NCI-H2196 treated with DMSO at 0.1 percent for 48 hours (cell line): ENCODE measurements at regions not wholly inside any gene's neighbourhood (a gene's known extent, or its start where the extent isn't known, plus 50 kb on each side); places are given as distances from the start of the nearest gene placed in this dataset.
"Not testable (repeated sequence)": the region's sequence is repeated elsewhere in the genome, so short reads cannot be mapped to it uniquely, and the experiment has no call there.

Experiments used
- DNase-seq: peaks from one replicate; lab custom pipeline; 2025; ENCODE audit not compliant: unreplicated experiment; lab: John Stamatoyannopoulos, UW

DNA sequence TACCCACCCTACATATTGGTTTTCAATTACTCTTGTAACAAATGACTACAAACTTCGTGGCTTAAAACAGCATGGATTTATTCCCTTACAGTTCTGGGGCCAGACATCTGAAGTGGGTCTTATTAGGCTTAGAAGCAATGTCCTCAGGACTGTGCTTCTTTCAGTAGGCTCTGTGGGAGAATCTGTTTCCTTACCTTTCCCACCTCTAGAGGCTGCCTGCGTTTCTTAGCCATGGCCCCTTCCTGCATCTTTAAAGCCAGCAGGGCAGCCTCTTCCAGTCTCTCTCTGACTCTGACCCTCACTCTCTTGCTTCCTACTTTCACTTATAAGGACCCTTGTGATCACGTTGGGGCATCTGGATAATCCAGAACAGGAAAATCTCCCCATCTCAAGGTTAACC lies 252.5 kb upstream of the PGRMC2 start:
- no peak for DNase-seq

DNA sequence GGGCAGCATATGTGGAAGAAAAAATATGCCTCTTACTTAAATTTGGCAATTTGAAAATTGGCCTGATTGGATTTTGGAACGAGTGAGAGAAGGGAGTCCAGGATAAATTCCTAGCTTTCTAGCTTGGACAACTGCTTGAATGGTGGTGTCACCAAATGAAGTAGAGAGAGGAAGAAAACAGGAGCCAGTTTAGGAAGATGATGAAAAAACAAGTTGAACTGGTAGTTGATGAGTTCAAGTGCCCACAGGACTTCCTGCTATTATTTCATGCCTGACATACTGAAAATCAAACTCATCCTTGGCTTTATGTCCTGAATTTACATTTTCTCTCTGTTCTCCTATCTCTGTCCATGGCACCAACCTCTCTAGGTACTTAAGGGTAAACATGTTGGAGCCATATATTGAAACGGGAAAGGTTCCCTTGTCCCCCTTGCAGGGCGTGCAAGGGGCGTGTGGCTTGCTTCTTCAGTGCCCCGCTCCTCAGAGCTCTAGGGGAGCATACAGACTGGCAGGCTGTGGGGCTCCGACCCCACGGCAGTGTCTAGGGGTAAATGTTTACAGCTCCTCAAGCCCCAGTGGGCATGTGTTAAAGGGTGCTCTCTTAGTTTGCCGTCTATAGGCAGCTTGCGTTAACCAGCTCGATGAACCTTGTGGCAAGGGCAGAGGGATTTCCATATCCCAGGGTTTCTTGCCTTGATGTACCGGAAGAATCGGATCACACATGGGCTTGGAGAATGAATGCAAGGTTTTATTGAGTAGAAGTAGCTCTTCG lies 250.7 kb upstream of the PGRMC2 start:
- no peak for DNase-seq

DNA sequence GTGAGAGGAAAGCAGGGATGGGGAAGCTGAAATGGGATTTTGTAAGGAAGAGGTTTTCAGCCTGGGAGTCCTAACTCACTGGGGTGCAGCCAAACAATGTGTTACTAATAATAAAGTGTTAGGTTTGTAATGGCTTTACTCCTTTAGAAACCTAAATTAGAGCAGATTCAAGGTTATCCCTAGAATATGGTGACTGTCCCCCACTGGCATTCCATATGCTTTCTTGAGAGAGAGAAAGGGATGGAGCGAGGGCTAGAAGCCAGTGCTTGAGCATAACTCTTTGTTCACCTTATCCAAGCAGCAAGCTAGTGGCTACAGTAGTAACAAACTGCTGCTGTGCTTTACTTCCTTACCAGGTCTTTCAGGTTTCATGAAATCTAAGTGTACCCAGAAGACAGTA lies 249.1 kb upstream of the PGRMC2 start:
- no peak for DNase-seq

DNA sequence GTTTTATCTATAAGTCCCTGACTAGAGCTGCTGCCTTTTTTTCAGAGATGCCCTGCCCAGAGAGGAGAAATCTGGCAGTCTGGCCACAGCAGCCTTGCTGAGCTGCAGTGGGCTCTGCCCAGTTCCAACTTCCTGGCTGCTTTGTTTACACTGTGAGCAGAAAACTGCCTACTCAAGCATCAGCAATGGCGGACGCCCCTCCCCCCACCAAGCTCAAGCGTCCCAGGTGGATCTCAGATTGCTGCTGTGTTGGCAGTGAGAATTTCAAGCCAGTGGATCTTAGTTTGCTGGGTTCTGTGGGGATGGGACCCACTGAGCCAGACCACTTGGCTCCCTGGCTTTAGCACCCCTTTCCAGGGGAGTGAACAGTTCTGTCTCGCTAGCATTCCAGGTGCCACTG lies 247.9 kb upstream of the PGRMC2 start:
- not testable (repeated sequence) for DNase-seq

DNA sequence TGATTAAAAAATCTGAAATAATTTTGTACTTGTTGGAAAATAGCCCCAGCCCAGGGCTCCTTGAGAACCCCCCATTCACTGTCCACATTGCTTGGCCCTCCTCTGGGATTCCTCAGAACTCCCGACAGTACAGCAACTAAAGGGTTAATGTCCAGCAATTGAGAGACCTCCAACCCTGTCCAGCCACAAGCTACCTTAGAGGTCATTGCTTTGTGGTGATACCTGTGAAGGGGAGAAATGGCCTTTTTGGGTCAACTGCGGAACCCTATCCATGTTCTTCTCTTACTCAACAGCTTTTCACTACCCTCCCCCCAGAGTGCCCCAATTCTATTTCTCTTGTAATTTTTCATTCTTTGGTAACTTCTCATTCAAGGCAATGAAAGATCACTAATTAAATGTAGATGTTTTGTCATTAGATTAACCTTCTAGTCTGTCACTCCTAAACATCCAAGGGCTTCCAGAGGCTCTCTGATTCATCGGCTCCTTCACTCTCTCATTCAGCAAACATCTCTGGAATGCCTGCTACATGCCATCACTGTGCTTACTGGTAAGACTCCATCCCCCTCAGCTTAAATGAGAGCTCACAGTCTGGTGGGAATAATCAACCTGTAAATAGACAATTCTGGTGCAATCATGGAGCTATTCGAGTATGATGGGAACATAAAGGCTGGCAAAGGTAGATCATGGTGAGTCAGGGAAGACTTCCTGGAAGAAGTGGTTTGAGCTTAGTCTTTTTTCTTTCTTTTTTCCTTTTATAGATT lies 241.4 kb upstream of the PGRMC2 start:
- no peak for DNase-seq

DNA sequence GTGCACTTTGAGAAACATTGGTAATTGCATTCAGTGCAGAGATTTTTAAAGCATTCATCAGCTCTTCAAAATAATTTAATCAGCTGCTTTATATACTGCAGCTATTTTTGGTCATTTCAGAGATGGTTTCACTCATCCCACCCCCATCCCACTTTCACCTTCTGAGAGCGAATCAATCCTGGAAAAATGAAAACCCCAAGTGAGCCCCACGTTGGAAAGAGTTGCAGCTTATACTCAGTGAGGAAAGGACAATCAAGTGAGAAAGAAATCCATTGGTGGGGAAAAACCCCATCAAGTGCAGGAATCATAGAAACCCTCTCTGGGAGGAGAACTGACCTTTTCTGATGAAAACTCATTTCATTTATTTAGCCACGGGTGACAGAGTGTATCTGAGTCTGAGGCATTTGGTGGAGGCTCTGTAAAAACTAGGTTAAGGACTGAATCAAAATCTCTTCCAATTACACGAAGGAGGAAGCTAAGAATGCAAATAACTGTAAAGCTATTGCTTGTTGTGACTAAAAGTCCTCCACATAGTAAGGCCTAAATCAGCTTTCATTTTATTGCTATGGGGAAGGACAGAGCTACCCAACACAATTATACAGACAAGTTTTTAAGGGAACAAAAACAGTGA lies 240.4 kb upstream of the PGRMC2 start:
- no peak for DNase-seq

DNA sequence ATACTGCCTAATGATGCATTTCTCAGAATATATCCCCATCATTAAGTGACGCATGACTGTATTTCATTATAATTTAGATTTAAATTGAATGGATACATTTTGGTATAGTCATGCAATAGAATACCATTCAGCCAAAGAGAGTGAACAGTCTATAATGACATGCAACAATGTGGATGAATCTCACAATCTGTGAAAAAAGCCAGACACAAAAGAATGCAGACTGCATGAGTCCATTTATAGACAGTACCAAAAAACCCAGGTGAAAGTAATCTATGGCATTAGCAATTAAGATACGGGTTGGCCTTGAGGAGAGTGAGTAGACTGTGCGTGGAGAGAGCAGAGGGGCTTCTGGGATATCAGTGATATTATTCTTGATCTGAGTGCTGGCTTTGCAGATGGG lies 239.7 kb upstream of the PGRMC2 start:
- DNase-seq = no peak

DNA sequence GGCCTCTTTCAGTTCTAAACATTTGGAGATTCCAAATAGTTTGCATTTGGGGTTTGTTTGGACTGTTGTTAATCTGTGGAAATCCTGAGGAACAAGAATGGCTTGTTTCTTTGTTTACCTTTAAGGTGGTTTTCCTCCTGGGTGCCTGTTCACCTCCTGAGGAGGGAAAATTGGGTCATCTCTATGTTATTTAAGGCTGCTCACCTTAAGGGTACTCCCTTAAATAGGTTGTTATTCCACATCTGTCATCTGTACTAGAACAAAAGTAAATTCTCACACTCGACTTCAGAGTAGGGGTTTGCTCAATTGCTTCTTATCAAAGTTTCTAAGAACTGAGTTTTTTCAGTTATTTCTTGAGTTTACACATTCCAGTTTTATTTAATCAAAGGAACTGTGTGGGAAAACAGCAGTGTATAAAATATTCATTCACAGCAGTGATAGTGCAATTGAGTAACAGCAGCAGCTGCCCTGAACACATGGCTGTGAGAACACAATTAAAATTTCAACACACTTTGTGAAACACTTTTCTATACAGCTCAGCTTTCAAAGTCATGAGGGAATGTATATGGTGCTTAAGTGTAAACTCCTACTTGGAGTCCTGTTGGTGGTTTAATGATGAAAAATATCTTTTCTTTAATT lies 238.5 kb upstream of the PGRMC2 start:
- DNase-seq = no peak

DNA sequence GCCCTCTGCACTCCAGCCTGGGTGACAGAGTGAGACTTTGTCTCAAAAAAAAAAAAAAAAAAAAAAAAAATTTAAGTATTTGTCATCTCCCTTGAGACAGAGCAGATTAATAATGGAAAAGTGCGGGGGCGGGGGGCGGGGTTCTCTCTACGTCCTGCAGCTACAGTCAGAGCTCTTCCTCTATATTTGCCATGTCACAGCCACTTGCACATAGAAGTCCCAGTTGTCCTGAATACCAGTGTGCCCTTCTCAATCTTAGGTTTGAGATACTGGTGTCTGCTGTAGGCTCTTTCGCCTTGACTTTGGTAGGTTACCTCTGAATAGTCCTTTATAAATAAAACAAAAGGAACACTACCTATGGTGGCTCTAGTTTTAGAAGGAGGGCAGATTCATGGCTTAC lies 237.8 kb upstream of the PGRMC2 start:
- DNase-seq = no peak

DNA sequence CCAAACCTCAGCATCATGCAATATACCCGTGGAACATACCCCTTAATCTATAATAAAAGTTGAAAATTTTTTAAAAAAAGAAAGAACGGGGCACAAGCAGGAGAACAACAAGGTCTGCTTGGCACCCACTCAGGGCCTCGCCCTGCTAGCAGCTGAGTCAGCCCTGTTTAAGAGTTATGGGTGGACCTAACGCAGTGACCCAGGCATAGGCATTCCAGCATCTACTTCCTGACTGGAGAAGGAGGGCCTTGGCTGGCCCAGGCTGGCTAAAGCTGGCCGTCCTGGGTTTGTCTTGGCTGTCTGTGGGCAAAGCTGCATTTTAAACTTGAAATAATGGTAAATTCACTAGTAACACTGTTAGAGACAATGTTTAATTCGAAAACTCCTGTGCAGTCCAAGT lies 236.7 kb upstream of the PGRMC2 start:
- DNase-seq = no peak

DNA sequence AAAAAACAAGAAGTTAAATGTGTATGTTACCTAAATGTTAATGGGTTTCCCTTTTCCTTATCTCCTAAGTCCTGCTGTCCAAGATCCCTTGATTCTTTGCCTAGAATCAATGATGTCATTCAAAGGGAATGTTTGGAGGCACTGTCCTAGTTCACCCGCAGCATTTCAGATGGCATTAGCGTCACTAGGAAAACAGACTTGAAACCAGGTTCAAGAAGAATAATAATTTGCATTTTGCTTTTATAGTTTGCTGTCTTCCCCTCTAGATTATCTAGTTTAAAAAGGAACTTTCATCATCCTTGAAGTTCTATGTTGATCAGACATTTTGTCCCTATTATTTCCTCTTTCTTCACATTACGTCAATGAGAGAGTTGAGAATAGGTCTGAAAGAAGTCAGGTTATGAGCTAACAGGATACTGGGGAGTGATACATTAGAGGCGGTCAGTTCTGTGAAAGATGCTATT lies 234.1 kb upstream of the PGRMC2 start:
- DNase-seq = no peak

DNA sequence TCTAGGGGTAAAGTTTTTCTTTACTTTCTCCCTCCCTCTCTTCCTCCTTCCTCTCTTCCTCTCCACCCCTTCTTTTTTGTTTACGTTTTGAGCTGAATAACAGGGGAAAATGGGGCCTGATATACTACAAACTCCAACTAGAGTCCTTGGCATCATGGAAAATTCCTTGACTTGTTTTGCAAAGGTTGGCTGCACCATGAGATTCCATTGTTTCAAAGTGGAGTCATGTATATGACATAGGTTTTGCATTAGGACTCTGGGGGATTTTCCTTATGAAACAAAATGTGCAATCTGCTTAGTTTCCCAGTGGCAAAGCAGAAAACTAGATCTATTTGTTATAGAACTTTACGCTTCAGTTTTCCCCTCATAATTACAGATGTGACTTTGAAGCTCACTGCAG lies 233.5 kb upstream of the PGRMC2 start:
- no peak for DNase-seq

DNA sequence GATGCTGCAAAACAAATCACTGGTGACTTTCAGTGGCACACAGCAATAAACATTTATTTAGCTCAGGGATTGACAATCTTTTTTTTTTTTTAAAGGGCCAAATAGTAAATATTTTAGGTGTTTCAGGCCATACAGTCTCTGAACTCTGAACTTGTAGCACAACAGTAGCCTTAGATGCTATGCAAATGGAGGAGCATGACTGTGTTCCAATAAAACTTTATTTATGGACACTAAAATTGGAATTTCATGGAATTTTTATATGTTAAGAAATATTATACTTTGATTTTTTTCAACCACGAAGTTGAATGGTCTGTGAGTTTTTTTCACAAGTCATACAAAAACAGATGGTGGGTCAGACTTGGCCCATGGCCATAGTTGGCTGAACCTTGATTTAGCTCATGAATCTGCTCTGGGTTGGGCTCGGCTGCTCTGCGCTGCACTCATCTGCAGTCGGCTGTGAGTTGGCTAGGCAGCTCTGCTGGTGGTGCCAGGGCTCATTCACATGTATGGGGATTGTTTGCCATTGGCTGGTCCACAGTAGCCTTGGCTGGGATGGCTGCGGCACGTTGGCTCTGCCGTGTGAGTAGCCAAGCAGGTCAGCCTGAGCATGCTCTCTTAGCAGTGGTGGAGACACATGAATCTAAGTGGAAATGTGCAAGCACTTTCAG lies 231.7 kb upstream of the PGRMC2 start:
- DNase-seq = no peak

DNA sequence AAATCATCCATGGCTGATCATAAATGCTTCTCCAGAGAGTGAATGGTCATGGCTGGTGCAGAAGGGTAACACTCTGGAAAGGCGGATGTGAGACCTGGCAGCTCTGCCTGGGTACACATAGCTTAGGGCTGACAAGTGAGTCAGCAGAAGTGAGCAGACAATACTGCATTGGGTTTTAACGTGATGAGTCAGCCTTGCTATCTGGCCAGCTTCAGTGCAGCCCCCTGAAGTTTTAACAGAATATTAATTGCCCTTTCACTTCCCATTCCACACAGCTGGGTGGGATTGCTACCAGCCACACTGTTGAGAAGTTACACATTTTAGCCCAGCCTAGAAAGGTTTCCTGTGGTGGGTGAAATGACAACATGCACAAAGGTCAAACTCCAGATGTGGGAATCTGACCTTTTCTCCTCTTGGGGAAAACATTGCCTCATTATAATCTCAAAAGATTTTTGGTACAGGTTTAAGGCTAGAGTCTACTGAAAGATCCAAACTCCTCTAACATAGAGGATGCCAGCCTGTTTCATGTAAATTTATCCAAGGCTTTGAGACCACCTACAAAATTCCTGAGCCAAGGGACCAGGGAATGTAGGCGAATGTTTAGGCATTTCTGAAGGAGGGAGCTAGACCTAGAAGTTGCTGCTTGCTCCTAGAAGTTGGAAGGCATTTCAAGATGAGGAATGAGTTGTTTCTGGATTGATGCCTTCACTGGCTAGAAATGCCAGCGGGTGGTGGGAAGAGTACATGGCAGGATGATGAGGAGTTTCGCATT lies 230.3 kb upstream of the PGRMC2 start:
- no peak for DNase-seq

DNA sequence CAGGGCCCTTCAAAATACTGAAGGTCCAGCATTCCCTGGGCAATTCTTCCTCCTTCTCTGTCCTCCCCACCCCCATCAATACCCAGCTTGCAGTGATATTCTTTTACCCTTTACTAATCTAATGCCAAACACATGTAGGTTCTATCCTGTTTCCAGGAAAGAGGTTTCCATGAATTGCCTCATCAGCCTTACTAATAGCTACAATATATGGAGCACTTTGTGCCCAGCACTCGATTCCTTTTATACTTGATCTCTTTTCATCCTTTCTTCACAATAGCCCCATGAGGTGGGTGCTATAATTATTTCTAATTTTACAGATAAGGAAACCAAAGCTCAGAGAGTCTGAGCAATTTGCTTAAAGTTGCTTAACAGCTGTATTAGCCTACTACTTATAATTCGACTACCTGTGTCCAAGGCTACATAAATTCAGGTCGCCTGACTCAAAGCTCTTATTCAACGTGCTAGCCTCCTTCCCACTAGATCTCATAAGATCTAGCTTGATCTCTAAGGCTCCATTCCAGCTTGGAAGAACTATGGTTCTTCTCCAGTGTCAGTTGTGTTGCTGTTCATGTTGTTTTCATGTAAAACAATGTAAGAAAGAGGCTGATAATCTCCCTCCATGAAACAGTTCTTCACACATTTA lies 229.6 kb upstream of the PGRMC2 start:
- no peak for DNase-seq

DNA sequence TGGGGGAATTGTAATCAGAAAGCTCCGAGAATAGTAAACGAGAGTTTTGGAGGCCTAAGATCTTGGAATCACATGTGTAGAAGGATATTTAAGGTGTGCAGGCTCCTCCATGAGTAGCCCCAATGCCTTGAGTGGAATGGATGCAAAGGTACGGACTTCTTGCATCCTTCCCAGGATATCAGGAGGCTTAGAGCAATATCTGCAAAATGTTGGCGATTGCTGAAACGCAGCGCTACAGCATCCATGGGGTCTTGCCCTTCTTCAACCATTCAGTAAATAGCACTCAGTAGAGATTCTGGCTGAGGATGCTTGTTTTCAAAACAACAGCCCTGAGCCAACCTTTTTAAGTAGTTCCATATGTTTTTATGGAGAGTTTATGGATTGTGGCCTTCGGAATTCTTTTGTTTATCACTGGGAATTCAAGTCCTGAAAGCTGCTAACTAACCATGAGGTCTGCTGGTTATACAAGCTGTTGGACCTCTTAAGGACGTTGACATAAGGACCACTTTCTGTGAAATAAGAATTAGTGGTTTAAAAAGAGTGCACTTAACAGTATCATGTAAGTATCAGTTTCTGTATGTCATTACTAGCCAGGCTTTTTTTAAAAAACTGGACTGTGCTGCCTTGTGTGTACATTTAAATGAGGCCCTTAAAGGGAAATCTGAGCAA lies 228.8 kb upstream of the PGRMC2 start:
- DNase-seq = no peak

DNA sequence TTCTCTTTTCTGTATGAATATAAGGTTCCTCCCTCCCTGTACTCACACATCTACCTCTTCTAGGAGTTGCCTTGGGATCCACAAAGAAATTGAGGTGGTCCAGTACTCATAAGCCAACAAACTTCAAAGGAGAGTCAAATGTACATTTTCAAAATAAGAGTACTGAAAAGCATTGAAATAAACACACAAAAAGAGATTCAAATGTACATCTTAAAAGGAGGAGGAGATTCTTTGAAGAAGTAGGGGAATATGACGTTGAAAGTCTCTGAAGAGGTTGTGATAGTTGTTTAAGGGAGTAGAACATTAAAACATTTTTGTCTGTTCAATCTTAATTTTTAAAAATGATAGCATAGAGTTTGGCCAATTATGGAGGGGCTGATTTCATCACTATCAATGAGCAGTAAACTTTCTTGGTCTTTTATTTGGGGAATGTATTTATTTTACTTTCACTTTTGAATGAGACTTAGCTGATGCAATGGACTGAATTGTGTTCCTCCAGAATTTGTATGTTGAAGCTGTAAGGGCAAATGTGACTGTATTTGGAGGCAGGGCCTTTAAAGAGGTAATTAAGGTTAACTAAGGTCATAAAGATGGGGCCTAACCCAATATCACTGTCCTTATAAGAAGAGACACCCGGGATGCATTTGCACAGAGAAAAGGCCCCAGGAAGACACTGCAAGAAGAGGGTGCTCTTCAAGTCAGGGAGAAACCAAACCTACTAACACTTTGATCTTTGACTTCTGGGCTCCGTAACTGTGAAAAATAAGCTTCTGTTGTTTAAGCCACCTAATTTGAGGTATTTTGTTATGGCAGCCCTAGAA lies 226.3 kb upstream of the PGRMC2 start:
- no peak for DNase-seq

DNA sequence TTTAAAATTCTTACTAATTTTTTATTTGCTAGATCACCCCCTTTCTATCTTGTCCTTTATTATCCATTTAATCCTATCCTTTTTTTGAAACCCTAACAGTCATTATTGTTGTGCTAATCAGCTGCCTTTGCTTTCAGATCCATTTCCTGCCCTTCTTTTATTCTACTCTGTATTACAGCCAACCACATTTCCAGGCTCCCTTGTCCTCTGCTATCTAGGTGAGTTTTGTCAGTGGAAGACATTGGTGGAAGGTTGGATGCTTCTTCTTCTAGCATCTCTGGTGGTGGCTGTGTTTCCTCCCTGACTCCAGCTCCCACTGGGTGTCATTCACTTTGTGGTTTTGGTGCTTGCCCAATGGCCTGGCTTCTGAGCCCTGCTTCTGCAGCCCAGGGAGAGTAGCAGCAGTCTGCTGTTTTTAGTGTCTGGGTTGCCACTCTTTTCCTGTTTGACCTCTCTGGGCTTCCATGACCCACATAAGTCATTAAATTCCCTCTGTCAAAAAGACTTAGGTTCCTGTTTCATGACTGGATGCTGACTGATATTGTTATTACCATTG lies 225.2 kb upstream of the PGRMC2 start:
- DNase-seq = no peak
